Ishikawa (cell line): ENCODE measurements at regions not wholly inside any gene's neighbourhood (a gene's known extent, or its start where the extent isn't known, plus 50 kb on each side); places are given as distances from the start of the nearest gene placed in this dataset.

ENCODE experiments used
- CREB1 ChIP-seq: IDR thresholded peaks from 2 replicates; pipeline ENCODE4 v1.6.1; 2012; ENCODE audit warnings: low read depth
- TAF1 ChIP-seq: IDR thresholded peaks from 2 replicates; pipeline ENCODE4 v1.6.1; 2012; ENCODE audit warnings: low read depth, mild to moderate bottlenecking
- ZBTB7A ChIP-seq: IDR thresholded peaks from 2 replicates; pipeline ENCODE4 v1.6.1; 2012; ENCODE audit warnings: low read depth

DNA sequence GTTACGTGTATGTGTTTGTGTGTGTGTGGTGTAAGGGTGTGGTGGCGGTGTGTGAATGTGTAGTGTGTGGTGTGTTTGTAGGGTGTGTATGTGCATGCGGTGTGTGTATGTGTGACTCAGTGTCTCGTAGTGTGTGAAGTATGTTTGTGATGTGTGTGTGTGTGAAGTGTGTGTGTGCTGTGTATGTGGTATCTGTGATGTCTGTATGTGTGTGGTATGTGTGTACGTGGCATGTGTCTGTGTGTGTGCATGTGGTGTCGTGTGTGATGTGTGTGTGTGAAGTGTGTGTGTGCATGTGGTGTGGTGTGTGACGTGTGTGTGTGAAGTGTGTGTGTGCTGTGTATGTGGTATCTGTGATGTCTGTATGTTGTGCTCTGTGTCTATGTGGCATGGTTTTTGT is 339.4 kb downstream of the MTRR start:
- TF ChIP-seq CREB1 (no peak), TAF1 (no peak), ZBTB7A (no peak)
